Adrenal gland (tissue), 9 donors: ENCODE measurements at regions not wholly inside any gene's neighbourhood (a gene's known extent, or its start where the extent isn't known, plus 50 kb on each side); places are given as distances from the start of the nearest gene placed in this dataset.

Source experiments
- DNase-seq, 7 donors: peaks; one replicate each; pipeline ENCODE4 v3.0.0-alpha.2; 2019 to 2020
- H3K27ac ChIP-seq, 5 donors: fragments of 200-600 bp; sonication (generic) in 4 of 5; 1 replicate in 3 of 5; 2 replicates in 2 of 5; pipeline versions ENCODE4 v1.5.1 to v1.8.0; 2016 to 2020; ENCODE audit warnings: mild to moderate bottlenecking in 1 of 5
- H3K27me3 ChIP-seq: fragments of 200-600 bp; 2 replicates; pipeline ENCODE4 v1.8.0; 2021
- H3K36me3 ChIP-seq, 2 donors: fragments of 200-600 bp; replicated peaks in 1 of 2; 1 replicate in 1 of 2; 2 replicates in 1 of 2; pipeline versions ENCODE4 v1.5.1 to v1.8.0; 2018 to 2022
- H3K4me1 ChIP-seq, 2 donors: fragments of 200-600 bp; replicated peaks in 1 of 2; 1 replicate in 1 of 2; 2 replicates in 1 of 2; pipeline versions ENCODE4 v1.5.1 to v1.8.0; 2018 to 2021
- H3K4me3 ChIP-seq, 4 donors: fragments of 200-600 bp; sonication (generic) in 3 of 4; one replicate each; pipeline ENCODE4 v1.5.1; 2016 to 2018
- H3K9me3 ChIP-seq, 3 donors: fragments of 200-600 bp; sonication (generic) in 1 of 3; replicated peaks in 1 of 3; 1 replicate in 2 of 3; 2 replicates in 1 of 3; pipeline versions ENCODE4 v1.5.1 to v1.8.0; 2016 to 2021
- CTCF ChIP-seq, 6 experiments: fragments of 450-650 bp in 4 of 6; fragments of 200-600 bp in 2 of 6; sonication (generic) in 1 of 6; IDR thresholded peaks; 1 replicate in 5 of 6; 2 replicates in 1 of 6; pipeline versions ENCODE4 v1.5.1 to v1.8.0; 2016 to 2021; ENCODE audit warnings: antibody characterized with exemption in 6 of 6, mild to moderate bottlenecking in 2 of 6, moderate library complexity in 1 of 6
- POLR2A ChIP-seq, 2 donors: fragments of 450-650 bp; IDR thresholded peaks; one replicate each; pipeline ENCODE4 v1.6.1; 2017; ENCODE audit warnings: antibody characterized with exemption in 2 of 2, mild to moderate bottlenecking in 2 of 2, moderate library complexity in 1 of 2
- WGBS, 4 donors: extraction: QIAGEN DNeasy Blood & Tissue Kit in 2 of 4; methylation state at CpG; one replicate each; pipeline versions ENCODE4 v1.1.5 to v1.1.7; 2013 to 2017; 5-methylcytosine and 5-hydroxymethylcytosine counted together
- intact Hi-C, 2 donors: fragments of 100-400 bp; cut with DNase I; formaldehyde crosslinking; loops; one replicate each; pipeline versions ENCODE4 v1.14.1 to v1.15.0; 2022 to 2023
- donor health status: healthy with polysubstance abuse.
- donor health status: Bipolar disorder and iron deficiency.
- donor health status: DM: yes; HTN: yes; CAD: no.
- donor health status: DM: no; HTN: no; CAD: no.
- donor health status: DM: no; HTN: no; CAD: no.

- H3K9me3 ChIP-seq = no peaks in the 10 kb centered on the region
- intact Hi-C loops = no loop called here
- H3K4me1 ChIP-seq = no peaks in the 10 kb centered on the region
- no peak overlapping the region for H3K4me3 ChIP-seq
- no peak overlapping the region for H3K27ac ChIP-seq
- no peaks in the 10 kb centered on the region for H3K27me3 ChIP-seq
- DNase-seq = no peak
- no peak for TF ChIP-seq CTCF (IDR thresholded peaks at IDR 0.05)
- no peak for TF ChIP-seq POLR2A (IDR thresholded peaks at IDR 0.05)
- 79 to 87% (median 81%) methylated on average over 6 to 7 of the region's 7 CpGs for WGBS, 4 donors
- no peaks in the 10 kb centered on the region for H3K36me3 ChIP-seq
Measured at GRCh38 chr5:107011605-107012004, 659.1 kb downstream of the EFNA5 start.

GRCh38 chr5:107010060-107010459, 660.7 kb downstream of the EFNA5 start:
- DNase-seq = no peak
- 92 to 95% (median 94%) methylated on average over 6 of the region's 6 CpGs for WGBS, 4 donors
- H3K4me1 ChIP-seq = no peaks in the 10 kb centered on the region
- H3K27me3 ChIP-seq = no peaks in the 10 kb centered on the region
- H3K36me3 ChIP-seq = no peaks in the 10 kb centered on the region
- intact Hi-C loops = no loop called here
- H3K27ac ChIP-seq = no peak overlapping the region
- TF ChIP-seq CTCF (IDR thresholded peaks at IDR 0.05) (no peak), POLR2A (IDR thresholded peaks at IDR 0.05) (no peak)
- H3K9me3 ChIP-seq = no peaks in the 10 kb centered on the region
- H3K4me3 ChIP-seq = no peak overlapping the region

- Histone ChIP-seq H3K4me3 (no peak overlapping the region), H3K9me3 (no peaks in the 10 kb centered on the region), H3K4me1 (no peaks in the 10 kb centered on the region), H3K27ac (no peak overlapping the region), H3K36me3 (no peaks in the 10 kb centered on the region), H3K27me3 (no peaks in the 10 kb centered on the region)
- no peak for DNase-seq
- TF ChIP-seq CTCF (IDR thresholded peaks at IDR 0.05) (no peak), POLR2A (IDR thresholded peaks at IDR 0.05) (no peak)
- intact Hi-C loops = no loop called here
- WGBS, 4 donors = 0 to 72% (median 15%) methylated on average over 1 of the region's 1 CpG
Measured at GRCh38 chr5:107005653-107006052, 665.1 kb downstream of the EFNA5 start.

GRCh38 chr5:107005161-107005560, 665.6 kb downstream of the EFNA5 start:
- intact Hi-C loops = no loop called here
- H3K4me1 ChIP-seq = no peaks in the 10 kb centered on the region
- TF ChIP-seq CTCF (IDR thresholded peaks at IDR 0.05) (no peak), POLR2A (IDR thresholded peaks at IDR 0.05) (no peak)
- no peak overlapping the region for H3K27ac ChIP-seq
- H3K9me3 ChIP-seq = no peaks in the 10 kb centered on the region
- no peaks in the 10 kb centered on the region for H3K36me3 ChIP-seq
- no peak overlapping the region for H3K4me3 ChIP-seq
- WGBS, 4 donors = 77 to 85% (median 82%) methylated on average over 4 of the region's 4 CpGs
- DNase-seq = no peak
- no peaks in the 10 kb centered on the region for H3K27me3 ChIP-seq
